ENCODE measurements at regions not wholly inside any gene's neighbourhood (a gene's known extent, or its start where the extent isn't known, plus 50 kb on each side); places are given as distances from the start of the nearest gene placed in this dataset.

DNA sequence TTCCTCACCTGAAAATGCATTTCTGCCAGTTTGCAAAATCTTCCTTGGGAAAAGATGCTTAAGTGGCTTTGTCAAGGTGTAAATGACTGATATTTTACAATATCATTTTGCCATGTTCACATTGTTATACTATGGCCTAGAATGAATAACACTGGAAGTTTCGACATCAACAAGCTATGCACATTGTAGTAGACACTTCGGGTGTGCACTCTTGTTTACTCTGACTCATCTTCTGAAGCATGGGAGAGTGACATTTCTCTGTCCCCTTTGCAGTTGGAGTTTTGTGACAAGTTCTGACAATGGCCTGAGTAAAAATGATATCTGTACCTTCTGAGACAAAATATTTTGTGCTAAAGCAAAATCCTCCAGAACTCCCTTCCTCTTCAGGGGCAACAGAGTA lies 567.0 kb upstream of the RGMA start:
- no peak for DNase-seq
- TF ChIP-seq GATA1 (IDR thresholded peaks at IDR 0.05; ENCODE audit: low read depth, low read length) (no peak), POLR2A (IDR thresholded peaks at IDR 0.05; ENCODE audit: low read length) (no peak)

DNA sequence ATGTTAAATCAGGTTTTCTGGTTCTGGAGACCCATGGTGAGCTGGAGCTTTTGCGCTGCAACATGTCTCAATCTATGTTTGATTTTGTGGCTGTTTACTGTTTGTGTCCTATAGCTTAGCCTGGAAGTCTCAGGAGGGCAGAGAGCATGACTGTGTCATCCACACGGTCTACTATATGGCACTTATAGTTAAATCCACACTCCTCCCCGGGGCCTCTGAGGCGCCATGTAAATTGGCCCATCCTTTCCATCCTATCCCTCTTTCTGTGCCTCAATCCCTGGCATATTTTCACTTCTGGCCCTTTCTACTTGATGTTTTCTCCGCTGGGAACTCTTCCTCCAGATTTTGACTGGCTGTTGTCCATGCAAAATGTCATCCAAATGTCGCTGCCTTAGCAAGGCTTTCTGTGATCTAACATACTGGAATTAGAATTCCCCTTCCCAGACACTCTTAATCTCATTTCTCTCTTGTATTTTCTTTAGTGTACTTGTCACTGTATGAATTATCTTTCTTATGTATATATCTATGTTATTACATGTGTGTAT lies 560.8 kb upstream of the RGMA start:
- TF ChIP-seq GATA1 (IDR thresholded peaks at IDR 0.05; ENCODE audit: low read depth, low read length), result no peak
- TF ChIP-seq POLR2A (IDR thresholded peaks at IDR 0.05; ENCODE audit: low read length), result no peak
- no peak for DNase-seq

DNA sequence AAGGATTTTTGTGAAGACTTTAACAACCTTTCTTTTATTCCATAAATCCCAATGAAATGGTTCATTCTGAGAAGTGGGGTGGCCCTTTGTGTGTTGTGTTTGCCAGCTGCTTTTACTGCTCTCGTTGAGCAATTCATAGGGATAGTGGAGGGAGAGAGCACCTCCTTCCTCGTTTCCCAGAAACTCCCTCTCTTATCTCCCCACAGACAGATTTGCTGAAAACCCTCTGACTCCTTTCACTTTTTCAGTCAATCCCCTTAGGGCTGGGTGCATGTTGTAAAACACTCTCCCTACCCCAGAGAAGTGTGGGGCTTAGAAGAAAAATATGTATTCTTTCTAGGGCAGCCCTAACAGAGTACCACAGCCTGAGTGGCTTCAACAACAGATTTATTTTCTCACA lies 557.2 kb upstream of the RGMA start:
- TF ChIP-seq GATA1 (IDR thresholded peaks at IDR 0.05; ENCODE audit: low read depth, low read length) (no peak), POLR2A (IDR thresholded peaks at IDR 0.05; ENCODE audit: low read length) (no peak)
- DNase-seq, result no peak

DNA sequence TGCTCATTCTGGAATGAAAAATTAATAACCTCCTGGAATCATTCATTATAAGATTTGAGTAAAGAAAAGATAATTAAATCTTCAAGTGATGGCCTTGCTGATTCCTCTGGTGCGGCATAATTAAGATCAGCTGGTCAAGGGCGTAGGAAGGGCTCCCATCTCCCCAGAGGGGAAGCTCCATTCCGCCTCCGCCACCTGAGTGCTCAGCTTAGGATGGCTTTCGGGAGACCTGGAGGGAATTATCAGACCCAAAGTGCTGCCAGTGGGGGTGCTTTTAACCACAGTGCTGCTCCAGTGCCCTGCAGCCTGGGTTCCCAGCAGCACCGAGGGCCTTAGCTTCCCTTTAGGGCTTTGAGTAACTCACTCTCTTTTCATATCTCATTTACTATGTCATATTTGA lies 556.6 kb upstream of the RGMA start:
- no peak for TF ChIP-seq GATA1 (IDR thresholded peaks at IDR 0.05; ENCODE audit: low read depth, low read length)
- no peak for TF ChIP-seq POLR2A (IDR thresholded peaks at IDR 0.05; ENCODE audit: low read length)
- DNase-seq, result no peak

DNA sequence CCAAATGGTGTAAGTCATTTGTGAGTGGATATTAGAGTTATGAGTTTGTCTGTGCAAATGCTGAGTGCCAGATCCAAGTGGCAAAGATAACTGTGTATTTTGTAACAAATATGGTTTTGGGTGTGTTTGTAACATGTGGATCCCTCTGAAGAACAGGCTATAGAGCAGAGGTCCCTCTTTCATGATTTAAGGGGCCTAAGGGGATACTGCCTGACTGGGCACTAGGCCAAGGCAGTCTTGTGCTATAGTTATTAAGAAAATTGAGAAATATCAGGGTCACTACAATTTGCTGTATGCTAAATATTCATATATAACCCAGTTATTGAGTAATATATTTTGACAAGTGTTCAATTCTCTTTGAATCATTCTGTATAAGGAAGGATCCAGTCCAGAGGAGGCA lies 555.6 kb upstream of the RGMA start:
- TF ChIP-seq POLR2A (IDR thresholded peaks at IDR 0.05; ENCODE audit: low read length), result no peak
- TF ChIP-seq GATA1 (IDR thresholded peaks at IDR 0.05; ENCODE audit: low read depth, low read length), result no peak
- DNase-seq, result no peak

DNA sequence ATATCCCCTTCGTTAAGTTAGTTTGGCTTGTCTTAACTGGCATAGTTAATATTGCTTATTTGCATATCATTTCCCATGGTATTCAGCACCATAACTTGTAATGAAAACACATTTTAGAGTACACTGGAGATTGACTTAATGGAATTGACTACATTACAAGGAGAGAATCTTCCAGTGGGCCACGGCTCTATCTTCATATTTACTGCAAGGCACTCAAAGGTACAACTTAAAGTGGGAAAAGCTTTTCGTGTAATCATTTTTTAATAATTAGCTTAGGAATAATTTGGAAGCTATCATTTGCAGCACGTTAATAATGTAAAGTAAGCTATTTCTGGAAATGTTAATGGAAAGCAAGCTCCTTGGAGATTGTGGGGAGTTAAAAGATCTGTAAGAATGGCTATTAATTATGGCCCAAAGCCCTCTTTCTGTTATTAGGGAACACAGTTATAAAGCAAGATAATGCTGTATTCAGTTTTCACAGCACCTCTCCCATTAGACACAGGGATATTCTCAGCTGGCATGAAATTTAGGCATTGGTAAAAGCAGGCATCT lies 551.5 kb upstream of the RGMA start:
- TF ChIP-seq POLR2A (IDR thresholded peaks at IDR 0.05; ENCODE audit: low read length) (no peak), GATA1 (IDR thresholded peaks at IDR 0.05; ENCODE audit: low read depth, low read length) (no peak)
- no peak for DNase-seq

DNA sequence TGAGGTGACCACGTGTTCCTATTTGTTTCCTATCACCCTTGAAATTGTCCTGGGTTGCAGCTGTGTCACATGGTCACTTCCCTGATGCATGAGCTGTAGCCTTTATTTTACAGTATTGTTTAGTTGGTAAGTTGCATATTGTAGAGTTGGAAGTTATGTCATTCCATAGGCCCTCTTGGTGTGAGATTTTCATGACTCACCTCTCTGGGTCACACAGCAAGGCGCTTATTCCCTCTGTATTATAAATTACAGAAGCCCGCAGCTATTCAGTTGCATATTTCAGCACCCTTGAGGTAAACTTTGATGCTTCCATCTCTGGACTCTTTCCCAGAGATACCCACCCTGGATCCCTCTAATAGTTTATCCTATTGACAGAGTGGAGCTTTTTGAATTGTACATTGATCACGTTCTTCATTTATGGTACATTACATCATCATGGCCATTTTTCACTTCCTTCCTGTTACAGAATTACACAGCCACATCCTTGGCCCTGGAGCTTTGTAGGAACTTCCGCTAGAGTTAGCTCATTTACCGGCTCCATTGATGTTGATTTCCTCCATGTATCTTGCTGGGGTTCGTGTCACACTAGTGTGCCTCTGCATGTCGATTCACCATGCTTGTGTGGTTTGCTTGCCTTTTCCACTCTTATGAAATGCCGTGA lies 543.1 kb upstream of the RGMA start:
- no peak for TF ChIP-seq POLR2A (IDR thresholded peaks at IDR 0.05; ENCODE audit: low read length)
- no peak for TF ChIP-seq GATA1 (IDR thresholded peaks at IDR 0.05; ENCODE audit: low read depth, low read length)
- DNase-seq, result no peak

DNA sequence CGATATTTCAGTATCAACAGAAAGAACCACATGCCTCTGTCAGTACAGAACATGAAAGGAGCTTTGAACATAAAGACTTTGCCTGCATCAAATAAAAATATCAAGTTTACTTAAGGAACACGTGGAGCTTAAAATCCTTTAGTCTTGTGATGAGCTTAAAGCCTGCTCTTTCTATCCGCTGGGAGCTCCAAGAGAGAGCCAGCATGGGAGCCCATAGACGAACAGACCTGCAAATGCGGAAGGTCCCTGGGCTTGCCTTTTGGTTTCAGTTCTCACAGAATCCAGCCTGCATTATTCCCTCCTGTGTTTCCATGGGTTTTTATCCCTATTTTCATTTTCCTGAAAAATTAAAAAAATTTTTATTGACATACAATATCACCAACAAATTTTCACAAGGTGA lies 530.6 kb upstream of the RGMA start:
- TF ChIP-seq GATA1 (IDR thresholded peaks at IDR 0.05; ENCODE audit: low read depth, low read length), result no peak
- no peak for TF ChIP-seq POLR2A (IDR thresholded peaks at IDR 0.05; ENCODE audit: low read length)

DNA sequence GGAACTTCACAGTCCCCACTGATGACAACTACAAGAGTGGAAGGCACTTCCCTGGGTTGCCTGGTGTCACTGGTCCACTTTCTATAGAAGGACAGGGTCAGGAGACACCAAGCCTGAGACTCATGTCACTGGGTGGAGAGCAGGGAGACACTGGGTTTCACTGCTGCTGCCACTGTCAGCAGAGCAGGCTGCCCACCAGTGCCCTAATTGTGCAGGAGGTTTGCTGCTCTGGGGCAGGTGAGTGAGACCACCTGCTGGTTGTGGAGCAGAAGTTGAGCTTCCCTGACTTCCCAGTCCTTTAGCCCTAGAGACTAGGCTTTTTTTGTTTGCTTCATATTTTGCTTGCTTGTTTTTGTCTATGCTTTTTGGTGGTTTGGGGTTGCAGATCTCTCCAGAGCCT lies 528.4 kb upstream of the RGMA start:
- DNase-seq, result no peak
- TF ChIP-seq GATA1 (IDR thresholded peaks at IDR 0.05; ENCODE audit: low read depth, low read length) (no peak), POLR2A (IDR thresholded peaks at IDR 0.05; ENCODE audit: low read length) (no peak)

More for the DNA sequence above, 530.6 kb upstream of the RGMA start:
- no peak for DNase-seq

DNA sequence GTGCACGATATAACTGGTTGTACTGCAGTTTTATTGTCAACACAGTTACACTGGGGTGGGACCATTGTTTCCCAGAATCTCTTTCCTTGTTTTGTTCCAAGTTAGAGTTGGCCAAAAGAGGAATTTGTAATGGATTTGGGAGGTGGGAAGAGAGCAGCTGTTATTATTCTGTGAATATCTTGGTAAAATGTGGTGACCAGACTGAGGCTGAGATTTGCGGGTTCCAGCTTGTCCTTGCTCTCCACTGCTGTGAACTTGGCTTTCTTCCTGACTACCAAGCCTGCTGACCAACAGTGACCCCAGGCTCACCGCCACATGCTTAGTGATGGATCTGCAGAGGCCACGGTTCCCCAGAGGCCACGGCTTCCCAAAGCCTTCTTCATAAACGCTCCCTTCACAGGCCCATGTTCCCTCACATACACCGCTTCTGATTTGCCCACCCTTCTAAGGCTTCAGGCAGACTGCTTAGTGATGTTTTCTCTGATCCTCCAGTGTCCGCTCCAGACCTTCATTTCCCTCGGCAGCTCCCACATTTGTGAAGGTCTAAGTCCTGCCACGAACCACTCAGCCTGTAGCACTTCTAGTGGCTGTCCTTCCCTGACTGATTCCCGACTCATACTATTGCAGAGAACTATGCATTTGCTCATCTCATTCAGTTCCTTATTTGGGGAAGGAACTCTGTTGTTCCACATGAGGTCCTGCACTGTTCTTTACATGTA lies 525.5 kb upstream of the RGMA start:
- no peak for TF ChIP-seq POLR2A (IDR thresholded peaks at IDR 0.05; ENCODE audit: low read length)
- no peak for TF ChIP-seq GATA1 (IDR thresholded peaks at IDR 0.05; ENCODE audit: low read depth, low read length)
- DNase-seq, result no peak

DNA sequence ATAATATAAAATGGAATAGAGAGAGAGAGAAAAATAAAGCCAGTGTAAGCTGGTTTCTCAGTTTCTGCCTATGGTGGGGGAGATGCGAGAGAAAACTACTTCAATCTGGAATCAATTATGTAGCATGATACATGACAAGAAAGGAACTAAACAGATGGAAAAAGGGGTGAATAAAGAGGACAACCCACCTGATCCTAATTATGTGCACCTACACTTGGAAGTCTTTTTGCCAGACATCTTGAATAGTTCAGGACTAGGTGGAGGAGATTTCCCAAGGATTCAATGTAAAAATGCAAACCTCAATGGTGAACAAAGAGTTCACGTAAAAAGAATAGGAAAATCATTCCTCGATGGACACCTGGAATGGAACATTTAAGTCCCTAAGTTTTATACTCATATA lies 524.4 kb upstream of the RGMA start:
- TF ChIP-seq POLR2A (IDR thresholded peaks at IDR 0.05; ENCODE audit: low read length), result no peak
- DNase-seq, result no peak

DNA sequence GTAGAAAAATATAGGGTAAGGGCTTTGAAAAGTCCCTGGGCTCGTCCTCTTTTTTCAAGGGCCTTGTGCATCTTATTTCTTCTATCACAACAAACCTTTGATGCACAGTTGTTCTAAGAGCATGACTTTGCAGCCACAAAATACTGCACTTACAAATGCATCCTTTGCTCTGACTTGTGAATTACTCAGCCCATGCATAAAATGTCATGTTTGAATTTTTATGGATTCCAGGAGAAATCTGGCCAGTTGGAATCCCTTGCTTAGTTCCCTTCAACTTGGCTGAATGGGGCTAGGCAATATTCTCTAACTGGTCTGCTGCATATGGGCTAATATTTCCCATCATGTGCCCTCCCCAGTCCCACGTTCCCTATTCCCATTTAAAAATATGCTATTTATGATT lies 523.9 kb upstream of the RGMA start:
- no peak for DNase-seq
- TF ChIP-seq GATA1 (IDR thresholded peaks at IDR 0.05; ENCODE audit: low read depth, low read length) (no peak), POLR2A (IDR thresholded peaks at IDR 0.05; ENCODE audit: low read length) (no peak)

DNA sequence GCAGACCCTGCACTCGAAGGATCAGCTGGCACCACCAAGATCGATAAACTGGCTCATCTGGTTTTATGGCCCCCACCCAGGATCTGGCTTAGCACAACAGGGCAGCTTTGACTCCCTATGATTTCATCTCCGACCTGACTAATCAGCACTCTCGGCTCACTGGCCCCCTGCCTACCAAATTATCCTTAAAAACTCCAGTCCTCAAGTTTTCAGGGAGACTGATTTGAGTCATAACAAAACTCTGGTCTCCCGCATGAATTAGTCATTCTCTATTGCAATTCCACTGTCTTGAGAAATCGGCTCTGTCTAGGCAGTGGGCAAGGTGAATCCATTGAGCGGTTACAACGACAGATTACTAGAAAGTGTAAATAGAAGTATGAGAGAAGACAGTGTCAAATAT lies 521.9 kb upstream of the RGMA start:
- no peak for TF ChIP-seq GATA1 (IDR thresholded peaks at IDR 0.05; ENCODE audit: low read depth, low read length)
- no peak for TF ChIP-seq POLR2A (IDR thresholded peaks at IDR 0.05; ENCODE audit: low read length)
- no peak for DNase-seq

DNA sequence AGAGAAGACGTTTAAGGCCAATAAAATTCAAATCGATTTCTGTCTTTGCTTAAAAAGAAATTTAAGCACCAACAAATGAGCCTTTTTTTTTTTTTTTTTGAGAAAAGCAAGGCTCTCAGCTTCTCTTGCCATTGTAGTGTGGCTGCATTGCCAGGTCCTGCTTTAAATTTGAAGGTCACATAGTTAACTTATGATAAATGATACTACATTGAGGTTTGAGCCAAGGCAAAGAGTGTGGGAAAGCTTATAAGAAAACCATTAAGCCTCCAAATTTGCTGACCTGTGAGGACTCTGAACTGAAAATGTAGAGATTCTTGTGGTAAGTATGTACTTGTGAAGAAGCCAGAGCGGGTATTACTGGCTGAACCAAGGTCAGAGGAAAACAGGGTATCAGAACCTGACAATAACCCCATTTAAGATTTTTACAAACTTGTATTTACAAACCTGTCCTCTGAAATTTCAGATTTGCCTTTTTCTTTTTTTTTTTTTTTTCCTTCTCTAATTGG lies 519.7 kb upstream of the RGMA start:
- TF ChIP-seq GATA1 (IDR thresholded peaks at IDR 0.05; ENCODE audit: low read depth, low read length) (no peak), POLR2A (IDR thresholded peaks at IDR 0.05; ENCODE audit: low read length) (no peak)
- no peak for DNase-seq

Measured in erythroblast (primary cell).